ENCODE measurements at regions not wholly inside any gene's neighbourhood (a gene's known extent, or its start where the extent isn't known, plus 50 kb on each side); places are given as distances from the start of the nearest gene placed in this dataset.

DNA sequence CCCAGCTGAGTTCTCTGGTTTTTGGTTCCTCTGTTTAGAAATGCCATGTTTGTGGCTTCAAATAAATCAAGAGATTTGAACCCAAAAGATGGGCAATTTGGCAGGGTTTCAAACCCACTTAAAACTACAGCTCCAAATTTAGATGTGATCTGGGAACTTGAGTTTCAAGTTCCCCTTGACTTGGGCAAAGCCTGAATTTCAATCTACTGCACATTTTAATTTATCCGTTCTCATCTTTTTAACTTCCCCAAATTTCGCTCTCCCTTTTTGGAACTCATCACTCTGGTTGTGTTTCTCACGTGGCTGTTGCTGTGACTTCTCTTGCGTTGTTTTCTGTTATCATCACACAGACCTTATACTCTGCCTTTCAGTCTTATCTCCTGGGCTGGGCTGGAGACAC lies 230.9 kb downstream of the CDC5L start:
- no peak overlapping the region for H3K27ac Mint-ChIP-seq
- no peak for DNase-seq
- no peaks in the 10 kb centered on the region for H3K9me3 Mint-ChIP-seq
- H3K27me3 Mint-ChIP-seq: peaks cover 7% of the 10 kb centered on the region
- H3K36me3 Mint-ChIP-seq (ENCODE audit: low read depth): no peaks in the 10 kb centered on the region
- intact Hi-C loops (cut with micrococcal nuclease): no loop called here
- no peak overlapping the region for H3K4me3 Mint-ChIP-seq
- no peaks in the 10 kb centered on the region for H3K4me1 Mint-ChIP-seq

DNA sequence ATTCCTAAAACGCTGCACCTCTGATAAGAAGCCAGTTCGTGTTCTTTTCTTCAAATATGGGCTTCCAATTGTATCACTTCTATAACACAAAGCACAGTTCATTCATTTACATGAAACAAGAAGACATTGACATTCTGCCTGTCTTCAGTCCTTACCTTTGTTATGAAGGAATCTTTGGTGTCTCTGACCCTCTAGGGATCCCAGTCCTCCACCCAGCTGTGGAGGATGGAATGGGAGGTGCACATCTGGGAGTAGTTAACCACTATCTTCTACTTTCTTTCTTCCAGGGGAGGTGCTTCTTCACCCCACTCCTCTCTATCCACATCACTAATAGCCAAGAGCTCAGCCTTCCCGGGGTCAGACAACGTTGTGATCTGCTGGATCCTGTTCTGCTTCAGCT lies 233.4 kb downstream of the CDC5L start:
- no peak overlapping the region for H3K27ac Mint-ChIP-seq
- peaks cover 7% of the 10 kb centered on the region for H3K27me3 Mint-ChIP-seq
- H3K36me3 Mint-ChIP-seq (ENCODE audit: low read depth): no peaks in the 10 kb centered on the region
- no peak overlapping the region for H3K4me3 Mint-ChIP-seq
- DNase-seq: no peak
- no peaks in the 10 kb centered on the region for H3K9me3 Mint-ChIP-seq
- H3K4me1 Mint-ChIP-seq: no peaks in the 10 kb centered on the region
- intact Hi-C loops (cut with micrococcal nuclease): no loop called here

DNA sequence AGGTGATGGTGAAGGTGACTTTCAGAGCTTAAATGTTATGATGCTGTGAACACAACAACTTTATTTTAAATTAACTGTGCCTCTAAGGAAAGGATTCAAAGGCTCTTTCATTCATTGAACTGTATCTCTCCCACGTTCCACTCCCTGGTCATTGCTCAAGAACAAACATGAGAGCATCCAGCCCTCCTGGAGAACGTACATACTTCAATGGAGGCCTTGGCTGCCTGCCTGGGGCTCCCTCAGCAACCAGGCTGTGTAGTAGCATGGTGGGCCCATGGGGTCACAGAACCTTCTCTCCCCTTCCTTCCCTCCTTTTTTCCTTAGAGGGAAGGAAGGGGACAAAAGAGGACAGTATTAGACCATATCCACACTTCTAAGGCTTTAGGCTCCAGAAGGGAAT lies 234.3 kb downstream of the CDC5L start:
- Mint-ChIP-seq H3K4me1 (no peaks in the 10 kb centered on the region), H3K27me3 (peaks cover 7% of the 10 kb centered on the region), H3K9me3 (no peaks in the 10 kb centered on the region), H3K4me3 (no peak overlapping the region), H3K27ac (no peak overlapping the region), H3K36me3 (ENCODE audit: low read depth) (no peaks in the 10 kb centered on the region)
- DNase-seq: no peak
- intact Hi-C loops (cut with micrococcal nuclease): no loop called here

DNA sequence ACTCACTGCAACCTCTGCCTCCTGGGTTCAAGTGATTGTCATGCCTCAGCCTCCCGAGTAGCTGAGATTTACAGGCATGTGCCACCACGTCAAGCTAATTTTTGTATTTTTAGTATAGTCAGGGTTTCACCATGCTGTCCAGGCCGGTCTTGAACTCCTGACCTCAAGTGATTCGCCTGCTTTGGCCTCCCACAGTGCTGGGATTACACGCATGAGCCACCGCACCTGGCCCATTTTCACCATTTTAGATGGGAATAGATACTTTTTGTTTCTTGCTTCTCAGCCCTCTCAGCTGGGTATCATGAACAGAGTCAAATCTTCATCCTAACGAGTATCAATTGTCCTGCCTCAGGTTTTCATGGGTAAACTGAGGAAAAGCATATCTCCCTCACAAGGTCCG lies 235.0 kb downstream of the CDC5L start:
- Mint-ChIP-seq H3K36me3 (ENCODE audit: low read depth) (no peaks in the 10 kb centered on the region), H3K27ac (no peak overlapping the region), H3K9me3 (no peaks in the 10 kb centered on the region), H3K27me3 (peaks cover 7% of the 10 kb centered on the region), H3K4me1 (peaks cover 4% of the 10 kb centered on the region), H3K4me3 (no peak overlapping the region)
- DNase-seq: no peak
- intact Hi-C loops (cut with micrococcal nuclease): no loop called here

DNA sequence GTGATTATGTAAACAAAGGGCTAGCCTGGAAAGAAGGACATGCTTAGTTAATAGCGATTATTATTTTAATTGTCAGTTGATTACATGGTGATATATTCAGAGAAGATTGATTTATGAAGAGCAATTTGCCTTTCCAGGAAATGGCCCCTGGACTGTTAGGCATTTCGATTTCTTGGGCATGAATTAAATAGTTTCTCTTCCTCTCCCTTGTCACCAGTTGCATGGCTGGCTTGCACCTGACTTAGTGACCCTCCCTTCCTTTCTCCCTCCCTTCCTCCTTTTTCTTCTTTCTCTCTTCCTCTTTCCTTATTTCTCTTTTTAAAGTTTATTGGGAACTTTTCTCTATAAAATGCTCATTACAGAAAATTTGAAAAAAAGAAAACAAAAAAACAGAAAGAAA lies 235.4 kb downstream of the CDC5L start:
- Mint-ChIP-seq H3K36me3 (ENCODE audit: low read depth) (no peaks in the 10 kb centered on the region), H3K4me1 (peaks cover 5% of the 10 kb centered on the region), H3K27ac (no peak overlapping the region), H3K9me3 (no peaks in the 10 kb centered on the region), H3K27me3 (peaks cover 7% of the 10 kb centered on the region), H3K4me3 (no peak overlapping the region)
- intact Hi-C loops (cut with micrococcal nuclease): no loop called here
- no peak for DNase-seq

DNA sequence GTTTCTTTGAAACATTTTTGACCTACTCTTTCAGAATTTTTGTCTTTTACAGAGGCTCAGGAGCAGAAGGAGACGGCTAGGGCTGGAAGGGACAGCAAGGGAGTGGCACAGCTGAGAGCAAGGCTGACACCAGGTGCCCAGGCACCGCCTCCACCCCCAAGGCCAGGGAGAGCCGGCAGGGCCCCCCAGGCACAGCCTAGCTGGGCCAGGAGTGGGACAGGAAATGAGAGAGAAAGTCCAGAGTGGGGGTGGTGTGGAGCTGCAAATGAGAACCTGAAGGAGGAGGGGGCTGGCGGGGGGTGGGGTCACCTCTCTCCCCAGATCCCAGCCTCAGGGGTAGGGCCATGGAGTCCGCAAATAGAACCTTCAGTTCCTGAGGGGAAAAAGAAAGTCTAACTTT lies 236.7 kb downstream of the CDC5L start:
- Mint-ChIP-seq H3K4me1 (peaks cover 5% of the 10 kb centered on the region), H3K9me3 (no peaks in the 10 kb centered on the region), H3K4me3 (no peak overlapping the region), H3K27me3 (peaks cover 7% of the 10 kb centered on the region), H3K36me3 (ENCODE audit: low read depth) (no peaks in the 10 kb centered on the region), H3K27ac (no peak overlapping the region)
- intact Hi-C loops (cut with micrococcal nuclease): no loop called here
- no peak for DNase-seq

DNA sequence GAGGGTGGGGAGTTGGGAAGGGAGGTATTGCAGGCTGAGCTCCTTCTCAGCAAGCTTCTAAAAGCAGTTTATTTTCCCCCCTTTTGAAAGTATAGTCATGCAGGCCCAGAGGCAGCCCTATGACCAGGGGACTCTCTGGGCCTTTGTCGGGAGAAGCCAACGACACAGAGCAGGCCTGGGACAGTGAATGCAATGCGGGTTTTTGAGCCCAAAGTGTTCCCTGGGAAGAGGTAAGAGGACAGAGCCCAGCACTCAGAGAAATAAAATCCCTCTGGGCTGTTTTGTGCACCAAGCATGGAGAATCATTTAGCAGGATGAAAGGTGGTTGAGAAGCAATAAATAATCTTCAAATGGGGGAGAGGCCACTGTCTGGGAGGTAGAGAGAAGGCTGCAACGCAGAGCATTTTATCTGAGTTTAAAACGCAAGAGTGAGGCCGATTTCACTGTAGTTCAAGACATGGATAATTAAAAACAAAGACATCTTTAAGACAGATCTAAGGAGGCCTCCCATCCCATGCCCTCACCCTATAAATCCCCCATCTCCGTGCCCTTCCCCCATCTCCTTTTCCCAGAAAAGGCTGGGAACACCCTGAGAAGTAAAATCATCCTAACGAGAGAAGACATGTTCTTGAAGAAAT lies 237.5 kb downstream of the CDC5L start:
- Mint-ChIP-seq H3K27ac (no peak overlapping the region), H3K36me3 (ENCODE audit: low read depth) (no peaks in the 10 kb centered on the region), H3K9me3 (no peaks in the 10 kb centered on the region), H3K4me1 (peaks cover 6% of the 10 kb centered on the region), H3K27me3 (peaks cover 7% of the 10 kb centered on the region), H3K4me3 (no peak overlapping the region)
- intact Hi-C loops (cut with micrococcal nuclease): no loop called here
- DNase-seq: no peak

DNA sequence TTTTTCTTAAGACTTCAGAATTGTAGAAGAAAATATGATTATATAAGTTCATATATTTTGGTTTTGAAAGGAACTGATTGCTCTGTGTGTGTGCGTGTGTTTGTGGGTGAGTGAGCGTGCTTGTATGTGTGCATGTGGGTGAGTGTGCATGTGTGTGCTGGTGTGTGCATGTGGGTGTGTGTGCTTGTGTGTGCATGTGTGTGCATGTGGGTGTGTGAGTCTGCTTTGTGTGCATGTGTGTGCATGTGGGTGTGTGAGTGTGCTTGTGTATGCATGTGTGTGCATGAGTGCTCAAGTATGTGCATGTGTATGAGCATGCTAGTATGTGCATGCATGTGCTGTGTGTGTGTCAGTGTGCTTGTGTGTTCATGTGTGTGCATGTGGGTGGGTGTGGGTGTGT lies 238.5 kb downstream of the CDC5L start:
- H3K36me3 Mint-ChIP-seq (ENCODE audit: low read depth): no peaks in the 10 kb centered on the region
- H3K4me3 Mint-ChIP-seq: no peak overlapping the region
- no peak overlapping the region for H3K27ac Mint-ChIP-seq
- H3K9me3 Mint-ChIP-seq: no peaks in the 10 kb centered on the region
- intact Hi-C loops (cut with micrococcal nuclease): no loop called here
- no peak for DNase-seq
- peaks cover 5% of the 10 kb centered on the region for H3K27me3 Mint-ChIP-seq
- H3K4me1 Mint-ChIP-seq: peaks cover 11% of the 10 kb centered on the region

DNA sequence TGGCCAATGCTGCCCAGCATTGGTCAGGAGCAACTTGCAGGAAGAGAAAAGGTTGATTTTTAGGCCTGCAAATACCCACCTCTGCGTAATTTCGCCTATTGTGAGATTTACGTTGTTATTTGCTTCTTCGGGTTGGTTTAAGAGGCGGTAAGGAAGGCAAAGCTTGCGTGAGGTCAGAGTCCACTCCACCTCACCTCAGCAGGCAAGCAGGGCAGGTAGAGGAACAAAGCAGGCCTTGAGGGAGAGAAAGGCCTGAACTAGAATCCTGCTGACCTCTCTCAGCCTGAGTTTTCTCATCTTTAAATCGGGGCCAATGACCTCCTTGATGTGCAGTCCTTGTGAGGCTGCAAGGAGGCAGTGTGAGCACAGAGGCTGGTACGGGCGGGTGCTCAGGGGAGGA lies 239.1 kb downstream of the CDC5L start:
- peaks cover 11% of the 10 kb centered on the region for H3K4me1 Mint-ChIP-seq
- intact Hi-C loops (cut with micrococcal nuclease): no loop called here

DNA sequence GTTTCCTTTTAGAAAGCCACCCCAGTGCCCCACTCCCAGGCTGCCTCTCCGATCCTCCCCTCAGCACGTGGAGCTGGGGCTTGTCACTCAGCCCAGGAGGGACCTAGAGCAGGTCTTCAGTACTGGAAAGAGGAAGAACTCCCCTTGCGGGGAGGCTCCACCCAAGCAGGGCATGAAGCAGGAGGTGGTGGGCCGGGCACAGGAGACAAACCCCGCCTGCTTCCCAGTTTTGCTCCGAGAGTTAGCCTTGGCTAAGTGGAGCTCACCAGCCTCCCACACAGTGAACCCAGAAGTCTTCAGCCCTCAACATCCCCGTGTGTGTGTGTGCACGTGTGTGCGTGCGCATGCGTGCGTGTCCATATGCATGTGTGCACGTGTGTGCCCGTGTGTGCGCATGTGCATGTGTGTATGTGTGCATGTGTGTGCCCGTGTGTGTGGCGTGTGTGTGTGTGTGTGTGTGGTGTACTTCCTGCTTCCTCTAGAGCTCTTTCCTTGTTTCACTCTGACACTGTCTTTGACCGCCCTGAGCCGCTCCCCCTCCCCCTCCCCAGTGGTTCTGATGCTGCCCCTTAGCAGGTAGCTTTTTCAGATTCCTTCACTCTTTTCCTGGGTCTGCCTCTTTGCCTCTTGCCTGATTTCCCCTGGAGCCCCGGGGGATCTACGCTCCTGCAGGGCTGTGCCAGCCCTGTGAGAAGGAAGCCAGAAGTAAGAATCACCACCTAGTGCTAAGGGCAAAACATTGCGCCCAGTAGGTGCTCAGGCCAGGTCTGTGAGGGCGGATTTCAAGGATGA lies 239.8 kb downstream of the CDC5L start:
- peaks cover 2% of the 10 kb centered on the region for H3K27me3 Mint-ChIP-seq
- no peaks in the 10 kb centered on the region for H3K9me3 Mint-ChIP-seq
- intact Hi-C loops (cut with micrococcal nuclease): no loop called here
- H3K4me1 Mint-ChIP-seq: peaks cover 11% of the 10 kb centered on the region
- peak; percentile 57 for DNase-seq
- H3K27ac Mint-ChIP-seq: no peak overlapping the region
- no peaks in the 10 kb centered on the region for H3K36me3 Mint-ChIP-seq (ENCODE audit: low read depth)
- no peak overlapping the region for H3K4me3 Mint-ChIP-seq

More for the DNA sequence above, 239.1 kb downstream of the CDC5L start:
- Mint-ChIP-seq H3K4me3 (no peak overlapping the region), H3K9me3 (no peaks in the 10 kb centered on the region), H3K36me3 (ENCODE audit: low read depth) (no peaks in the 10 kb centered on the region), H3K27me3 (peaks cover 2% of the 10 kb centered on the region), H3K27ac (no peak overlapping the region)
- DNase-seq: no peak

DNA sequence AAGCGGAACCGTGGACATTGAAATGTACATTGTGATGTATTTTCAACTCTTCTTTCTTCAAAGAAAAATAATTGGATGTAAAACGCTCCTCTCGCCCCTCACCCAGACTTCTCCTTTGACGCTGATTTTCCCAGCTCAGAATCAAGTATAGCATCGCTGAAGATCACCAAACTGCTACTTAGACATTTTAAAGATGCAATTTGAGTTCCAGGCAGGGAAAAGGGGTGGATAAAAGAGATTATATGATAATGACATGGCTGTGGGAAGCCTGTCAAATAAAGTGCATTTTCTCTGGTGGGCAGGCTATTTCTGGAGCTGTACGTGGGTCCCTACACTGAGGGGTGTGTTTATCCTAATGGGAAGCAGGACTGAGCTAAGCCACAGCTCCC lies 240.4 kb downstream of the CDC5L start:
- H3K27me3 Mint-ChIP-seq: no peaks in the 10 kb centered on the region
- H3K9me3 Mint-ChIP-seq: no peaks in the 10 kb centered on the region
- no peak overlapping the region for H3K4me3 Mint-ChIP-seq
- intact Hi-C loops (cut with micrococcal nuclease): no loop called here
- DNase-seq: no peak
- H3K36me3 Mint-ChIP-seq (ENCODE audit: low read depth): no peaks in the 10 kb centered on the region
- peaks cover 11% of the 10 kb centered on the region for H3K4me1 Mint-ChIP-seq
- H3K27ac Mint-ChIP-seq: no peak overlapping the region

DNA sequence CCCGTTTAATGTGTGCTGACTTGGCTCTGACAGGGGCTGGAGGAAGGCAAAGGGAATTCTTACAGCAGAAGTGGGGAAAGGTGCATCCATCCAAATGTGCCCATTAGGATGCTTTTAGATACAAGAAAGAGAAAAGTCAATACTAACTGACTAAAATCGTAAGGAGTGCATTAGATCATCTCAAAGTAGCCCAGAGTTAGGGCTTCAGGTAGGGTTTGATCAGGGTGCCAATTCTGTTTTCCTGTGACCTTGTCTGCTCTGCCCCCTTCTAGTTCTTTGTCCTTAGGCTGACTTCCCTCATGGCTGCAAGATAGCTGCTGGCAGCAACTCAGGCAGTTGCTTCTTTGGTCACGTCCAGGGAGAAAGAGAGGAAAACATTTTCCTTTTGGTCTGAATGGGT lies 240.8 kb downstream of the CDC5L start:
- peaks cover 11% of the 10 kb centered on the region for H3K4me1 Mint-ChIP-seq
- H3K27ac Mint-ChIP-seq: no peak overlapping the region
- no peak overlapping the region for H3K4me3 Mint-ChIP-seq
- intact Hi-C loops (cut with micrococcal nuclease): no loop called here
- DNase-seq: no peak
- H3K9me3 Mint-ChIP-seq: no peaks in the 10 kb centered on the region
- no peaks in the 10 kb centered on the region for H3K27me3 Mint-ChIP-seq
- H3K36me3 Mint-ChIP-seq (ENCODE audit: low read depth): no peaks in the 10 kb centered on the region

DNA sequence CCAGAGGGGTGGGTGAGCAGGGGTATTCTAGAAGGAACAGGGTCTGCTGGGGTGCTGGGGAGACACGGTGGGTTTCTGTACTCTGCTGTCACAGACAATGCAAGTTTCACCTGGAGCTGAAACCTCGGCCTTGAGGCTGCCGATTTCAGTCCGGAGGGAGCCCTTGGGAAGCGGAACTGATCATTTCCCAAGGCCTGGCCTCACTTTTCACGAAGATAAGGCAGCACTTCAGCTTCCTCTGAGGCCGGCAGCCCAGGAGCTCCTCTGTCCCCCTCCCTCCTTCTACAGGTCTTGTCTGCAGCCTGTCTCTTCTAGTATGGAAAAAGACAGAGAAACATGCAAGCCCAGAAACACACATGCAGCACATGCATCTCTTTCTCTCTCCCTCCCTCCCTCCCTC lies 242.1 kb downstream of the CDC5L start:
- intact Hi-C loops (cut with micrococcal nuclease): no loop called here
- H3K27me3 Mint-ChIP-seq: no peaks in the 10 kb centered on the region

DNA sequence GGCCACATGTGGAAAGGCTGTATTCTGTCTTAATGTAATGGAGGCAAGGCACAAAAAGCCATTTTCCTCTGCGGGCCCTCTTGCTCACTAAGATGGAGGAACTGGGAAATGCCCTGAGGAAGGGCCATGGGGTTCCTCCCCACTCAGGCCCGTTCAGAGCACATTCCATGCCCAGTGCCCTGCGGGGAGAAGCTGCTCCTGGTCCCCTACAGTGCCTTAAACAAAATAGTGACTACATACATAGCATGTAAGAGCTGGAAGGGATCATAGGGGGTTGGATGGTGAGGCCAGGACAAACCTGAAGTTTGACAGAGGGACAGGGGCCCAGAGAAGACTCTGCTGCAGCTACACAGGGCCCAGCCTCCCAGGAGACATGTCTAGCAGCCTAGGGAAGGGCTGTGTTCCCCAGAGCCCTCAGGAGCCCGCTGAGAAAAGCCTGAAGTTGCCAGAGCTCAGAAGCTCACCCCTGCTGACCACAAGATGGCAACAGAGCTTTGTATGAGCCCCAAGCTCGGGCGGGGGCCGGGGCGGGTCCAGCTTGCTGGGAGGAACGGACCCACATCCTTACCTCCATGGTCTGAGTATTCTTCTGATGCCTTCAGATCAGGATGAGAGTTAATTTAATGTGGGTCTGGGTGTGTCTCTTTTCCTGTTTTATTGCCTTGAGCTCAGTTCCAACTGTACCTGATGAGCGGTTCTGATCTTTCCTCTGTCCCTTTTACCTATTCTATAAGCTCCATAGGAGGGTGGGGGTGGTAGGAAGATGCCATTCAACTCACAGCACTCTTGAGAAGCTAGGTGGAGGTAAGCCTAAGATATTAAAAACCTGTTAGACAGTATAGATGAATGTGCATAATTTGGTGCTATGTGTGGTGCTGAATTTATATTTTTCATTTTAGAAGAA lies 242.9 kb downstream of the CDC5L start:
- H3K36me3 Mint-ChIP-seq (ENCODE audit: low read depth): no peaks in the 10 kb centered on the region
- no peak overlapping the region for H3K4me3 Mint-ChIP-seq
- no peaks in the 10 kb centered on the region for H3K9me3 Mint-ChIP-seq
- intact Hi-C loops (cut with micrococcal nuclease): no loop called here
- no peaks in the 10 kb centered on the region for H3K27me3 Mint-ChIP-seq
- DNase-seq: peak; percentile 75
- H3K4me1 Mint-ChIP-seq: peaks cover 11% of the 10 kb centered on the region
- peak overlapping the region; percentile 16 for H3K27ac Mint-ChIP-seq

More for the DNA sequence above, 242.1 kb downstream of the CDC5L start:
- Mint-ChIP-seq H3K4me1 (peaks cover 11% of the 10 kb centered on the region), H3K9me3 (no peaks in the 10 kb centered on the region), H3K4me3 (no peak overlapping the region), H3K36me3 (ENCODE audit: low read depth) (no peaks in the 10 kb centered on the region), H3K27ac (no peak overlapping the region)
- DNase-seq: no peak
